Esophagus squamous epithelium (tissue), 4 donors: ENCODE measurements at regions not wholly inside any gene's neighbourhood (a gene's known extent, or its start where the extent isn't known, plus 50 kb on each side); places are given as distances from the start of the nearest gene placed in this dataset.

Source experiments
- CTCF ChIP-seq, 6 experiments: fragments of 450-650 bp in 4 of 6; fragments of 200-600 bp in 2 of 6; sonication (generic) in 2 of 6; IDR thresholded peaks; one replicate each; pipeline ENCODE4 v1.5.1; 2016 to 2019; ENCODE audit warnings: antibody characterized with exemption in 6 of 6, mild to moderate bottlenecking in 4 of 6, moderate library complexity in 4 of 6
- POLR2A ChIP-seq, 4 donors: fragments of 450-650 bp; IDR thresholded peaks; one replicate each; pipeline ENCODE4 v1.6.1; 2017; ENCODE audit warnings: antibody characterized with exemption in 4 of 4, mild to moderate bottlenecking in 4 of 4, moderate library complexity in 3 of 4

GRCh38 chr6:17012421-17013225 lies 89.2 kb upstream of the STMND1 start:
- TF ChIP-seq CTCF (IDR thresholded peaks at IDR 0.05) = no peak
- TF ChIP-seq POLR2A (IDR thresholded peaks at IDR 0.05) = no peak
